ENCODE measurements at regions not wholly inside any gene's neighbourhood (a gene's known extent, or its start where the extent isn't known, plus 50 kb on each side); places are given as distances from the start of the nearest gene placed in this dataset.
A peak's percentile ranks its signal among the peaks of the same experiment; 100 is the strongest.

DNA sequence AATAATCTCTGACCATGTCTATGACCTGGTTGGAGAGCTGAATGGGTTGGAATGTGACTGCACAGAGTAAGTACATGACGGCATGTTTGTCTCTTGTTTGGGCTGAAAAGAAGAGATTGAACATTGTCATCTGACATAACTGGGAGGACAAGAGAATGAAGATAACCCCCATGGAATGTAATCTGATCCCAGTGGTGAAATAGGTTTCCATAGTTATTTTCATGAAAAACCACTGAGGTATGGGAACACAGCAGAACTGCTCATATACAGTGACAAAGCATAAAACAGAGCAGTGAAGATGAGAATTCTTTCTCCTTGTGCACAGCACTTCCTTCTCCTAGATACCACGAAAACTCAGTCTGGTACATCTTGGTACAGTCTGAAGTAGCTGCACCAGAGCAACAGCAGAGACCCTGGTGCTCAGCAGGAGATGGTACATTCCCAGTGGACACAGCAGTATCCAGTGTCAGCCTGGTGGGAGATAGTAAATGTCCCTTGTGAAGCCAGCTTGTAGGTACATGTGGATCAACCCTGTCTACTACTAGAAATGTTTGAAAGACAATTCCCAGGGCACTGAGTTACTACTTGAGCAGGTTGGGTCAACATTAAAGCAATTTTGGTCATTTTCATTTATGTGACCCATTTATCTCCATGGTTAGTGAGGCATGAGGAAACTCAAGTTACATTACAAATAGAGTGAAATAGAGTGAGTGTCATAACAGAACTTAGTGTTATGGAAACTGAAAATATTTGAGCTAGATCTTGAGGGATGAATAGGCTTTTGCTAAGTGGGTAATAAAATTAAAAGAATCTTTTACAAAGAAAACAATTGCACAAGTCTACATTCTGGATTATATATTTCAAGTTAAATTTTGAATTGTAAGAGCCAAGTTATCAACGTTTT lies 178.3 kb downstream of the SUCNR1 start:
- no peak for DNase-seq
- Histone ChIP-seq H3K4me1 (no peaks in the 10 kb centered on the region), H3K4me3 (no peak overlapping the region), H3K36me3 (no peaks in the 10 kb centered on the region), H3K27ac (peak overlapping the region; percentile 1), H3K9me3 (no peaks in the 10 kb centered on the region), H3K27me3 (ENCODE audit: low read depth) (no peaks in the 10 kb centered on the region)
- peak; percentile 68 to 88 for ATAC-seq
- TF ChIP-seq, protein P1, sequence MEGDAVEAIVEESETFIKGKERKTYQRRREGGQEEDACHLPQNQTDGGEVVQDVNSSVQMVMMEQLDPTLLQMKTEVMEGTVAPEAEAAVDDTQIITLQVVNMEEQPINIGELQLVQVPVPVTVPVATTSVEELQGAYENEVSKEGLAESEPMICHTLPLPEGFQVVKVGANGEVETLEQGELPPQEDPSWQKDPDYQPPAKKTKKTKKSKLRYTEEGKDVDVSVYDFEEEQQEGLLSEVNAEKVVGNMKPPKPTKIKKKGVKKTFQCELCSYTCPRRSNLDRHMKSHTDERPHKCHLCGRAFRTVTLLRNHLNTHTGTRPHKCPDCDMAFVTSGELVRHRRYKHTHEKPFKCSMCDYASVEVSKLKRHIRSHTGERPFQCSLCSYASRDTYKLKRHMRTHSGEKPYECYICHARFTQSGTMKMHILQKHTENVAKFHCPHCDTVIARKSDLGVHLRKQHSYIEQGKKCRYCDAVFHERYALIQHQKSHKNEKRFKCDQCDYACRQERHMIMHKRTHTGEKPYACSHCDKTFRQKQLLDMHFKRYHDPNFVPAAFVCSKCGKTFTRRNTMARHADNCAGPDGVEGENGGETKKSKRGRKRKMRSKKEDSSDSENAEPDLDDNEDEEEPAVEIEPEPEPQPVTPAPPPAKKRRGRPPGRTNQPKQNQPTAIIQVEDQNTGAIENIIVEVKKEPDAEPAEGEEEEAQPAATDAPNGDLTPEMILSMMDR (IDR thresholded peaks at IDR 0.05): no peak
- intact Hi-C loops (cut with DNase I): no loop called here

DNA sequence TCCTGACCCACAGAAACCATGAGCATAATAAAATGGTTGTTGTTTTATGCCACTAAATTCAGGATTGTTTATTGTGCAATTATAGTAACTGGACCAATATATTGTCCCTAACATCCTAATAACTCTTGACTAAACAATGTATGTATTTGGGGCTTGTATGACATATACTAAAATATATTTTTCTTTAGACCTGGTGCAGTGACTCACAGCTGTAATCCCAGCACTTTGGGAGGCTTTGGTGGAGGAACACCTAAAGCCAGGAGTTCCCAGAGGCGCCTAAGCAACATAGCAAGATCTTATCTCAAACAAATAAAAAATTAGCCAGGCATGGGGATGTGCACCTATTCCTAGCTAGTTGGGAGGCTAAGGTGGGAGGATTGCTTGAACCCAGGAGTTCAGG lies 180.4 kb downstream of the SUCNR1 start:
- intact Hi-C loops (cut with DNase I): no loop called here

DNA sequence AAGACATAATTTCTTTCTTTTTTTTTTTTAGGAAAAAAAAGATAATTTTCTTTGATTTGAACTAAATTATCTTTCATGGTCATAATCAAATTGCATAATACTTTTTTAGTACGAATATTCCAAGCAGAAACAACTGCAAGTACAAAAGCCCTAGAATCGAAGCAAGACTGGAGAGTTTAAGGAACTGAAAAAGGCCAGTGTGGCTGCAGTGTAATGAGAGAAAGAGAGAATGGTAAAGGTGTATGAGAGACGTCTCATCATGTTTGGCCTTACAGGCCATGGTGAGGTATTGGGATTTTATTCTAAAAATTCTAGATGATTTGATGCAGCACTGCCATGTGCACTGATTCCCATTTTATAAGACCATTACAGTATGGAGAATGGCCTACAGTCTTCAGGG lies 180.9 kb downstream of the SUCNR1 start:
- Histone ChIP-seq H3K9me3 (no peaks in the 10 kb centered on the region), H3K36me3 (no peaks in the 10 kb centered on the region), H3K27ac (no peak overlapping the region), H3K4me3 (no peak overlapping the region), H3K27me3 (ENCODE audit: low read depth) (no peaks in the 10 kb centered on the region), H3K4me1 (no peaks in the 10 kb centered on the region)
- no peak for ATAC-seq
- intact Hi-C loops (cut with DNase I): no loop called here
- TF ChIP-seq, protein P1 (IDR thresholded peaks at IDR 0.05): no peak
- no peak for DNase-seq

More for the DNA sequence above, 180.4 kb downstream of the SUCNR1 start:
- TF ChIP-seq, protein P1 (IDR thresholded peaks at IDR 0.05): no peak
- Histone ChIP-seq H3K36me3 (no peaks in the 10 kb centered on the region), H3K4me1 (no peaks in the 10 kb centered on the region), H3K4me3 (no peak overlapping the region), H3K9me3 (no peaks in the 10 kb centered on the region), H3K27me3 (ENCODE audit: low read depth) (no peaks in the 10 kb centered on the region), H3K27ac (no peak overlapping the region)
- ATAC-seq (no peak), DNase-seq (no peak)

DNA sequence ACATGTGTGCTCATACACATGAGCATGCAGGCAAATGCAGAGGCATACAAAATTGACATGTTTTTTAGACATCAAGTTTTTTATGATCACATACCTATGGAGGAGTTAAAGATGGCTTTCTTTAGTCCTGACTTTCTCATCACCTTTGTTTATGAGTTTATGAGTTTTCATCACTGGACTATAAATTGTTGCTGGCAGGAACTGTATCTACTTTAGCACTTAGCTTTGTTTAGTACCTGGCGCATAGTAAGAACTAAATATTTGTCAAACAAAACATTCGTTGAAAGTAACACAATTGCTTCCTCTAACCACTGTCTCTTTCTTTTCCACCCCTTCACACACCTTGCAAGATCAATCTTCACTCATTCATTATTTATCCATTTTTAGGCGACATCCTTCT lies 182.6 kb downstream of the SUCNR1 start:
- H3K4me3 ChIP-seq: no peak overlapping the region
- no peaks in the 10 kb centered on the region for H3K27me3 ChIP-seq (ENCODE audit: low read depth)
- ATAC-seq (no peak), DNase-seq (no peak)
- H3K9me3 ChIP-seq: no peaks in the 10 kb centered on the region
- intact Hi-C loops (cut with DNase I): no loop called here
- no peak overlapping the region for H3K27ac ChIP-seq
- H3K36me3 ChIP-seq: no peaks in the 10 kb centered on the region
- TF ChIP-seq, protein P1 (IDR thresholded peaks at IDR 0.05): no peak
- no peaks in the 10 kb centered on the region for H3K4me1 ChIP-seq

DNA sequence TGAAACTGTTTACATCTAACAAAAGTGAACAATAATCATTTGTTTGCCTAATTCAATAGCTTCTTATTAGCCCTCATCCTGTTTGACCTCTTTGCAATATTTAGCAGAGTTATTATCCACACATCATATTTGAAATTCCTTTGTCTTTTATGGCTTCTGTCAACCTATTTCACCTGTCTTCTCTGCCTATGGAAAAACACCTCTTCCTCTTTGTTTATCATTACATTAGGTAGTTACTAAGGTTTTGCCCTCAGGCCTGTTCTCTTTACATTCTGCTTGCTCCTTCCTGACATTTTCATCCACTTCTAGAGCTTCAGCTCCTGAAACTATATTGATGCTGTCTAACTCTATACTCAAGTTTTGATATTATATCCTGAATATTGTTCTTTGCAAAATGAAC lies 183.0 kb downstream of the SUCNR1 start:
- Histone ChIP-seq H3K4me1 (no peaks in the 10 kb centered on the region), H3K4me3 (no peak overlapping the region), H3K9me3 (no peaks in the 10 kb centered on the region), H3K27ac (no peak overlapping the region), H3K27me3 (ENCODE audit: low read depth) (no peaks in the 10 kb centered on the region), H3K36me3 (no peaks in the 10 kb centered on the region)
- TF ChIP-seq, protein P1 (IDR thresholded peaks at IDR 0.05): no peak
- ATAC-seq: no peak
- intact Hi-C loops (cut with DNase I): no loop called here
- DNase-seq: no peak

All from lower lobe of right lung (tissue), 2 donors.